Keratinocyte (primary cell): ENCODE measurements at regions not wholly inside any gene's neighbourhood (a gene's known extent, or its start where the extent isn't known, plus 50 kb on each side); places are given as distances from the start of the nearest gene placed in this dataset.

Experiments used
- DNase-seq: peaks from one replicate; pipeline ENCODE4 v3.0.0-alpha.2; 2011; ENCODE audit warnings: low read depth, missing footprints, low spot score
- FAIRE-seq: peaks from 2 replicates; lab custom pipeline; 2011; peaks lifted over from hg19 to GRCh38; lab: Jason Lieb, UNC
- H2AFZ ChIP-seq: 2 replicates; pipeline ENCODE4 v1.6.0; 2012; ENCODE audit warnings: low read length, control low read depth, inconsistent platforms; ENCODE audit not compliant: control insufficient read depth
- H3K27ac ChIP-seq: 2 replicates; pipeline ENCODE4 v1.5.1; 2011; ENCODE audit warnings: low read length; ENCODE audit not compliant: control insufficient read depth, insufficient read depth
- H3K27me3 ChIP-seq: 3 replicates; pipeline ENCODE4 v1.6.0; 2011; ENCODE audit warnings: low read length; ENCODE audit not compliant: control insufficient read depth, insufficient read depth; ENCODE audit errors: extremely low read depth
- H3K36me3 ChIP-seq, 2 experiments: 2 replicates in 1 of 2; 3 replicates in 1 of 2; pipeline ENCODE4 v1.5.1; 2011; ENCODE audit warnings: low read length in 2 of 2, mild to moderate bottlenecking in 1 of 2; ENCODE audit not compliant: control insufficient read depth in 2 of 2, insufficient read depth in 2 of 2; ENCODE audit errors: extremely low read depth in 1 of 2
- H3K4me1 ChIP-seq: 3 replicates; pipeline ENCODE4 v1.5.1; 2011; ENCODE audit warnings: low read length; ENCODE audit not compliant: control insufficient read depth, insufficient read depth; ENCODE audit errors: extremely low read depth
- H3K4me2 ChIP-seq: 3 replicates; pipeline ENCODE4 v1.6.0; 2011; ENCODE audit warnings: low read depth, low read length; ENCODE audit not compliant: control insufficient read depth, insufficient read depth; ENCODE audit errors: extremely low read depth
- H3K4me3 ChIP-seq, 3 experiments: fragments of 200-600 bp in 1 of 3; sonication (generic) in 1 of 3; 2 replicates in 2 of 3; 3 replicates in 1 of 3; pipeline ENCODE4 v1.5.1; 2011 to 2016; ENCODE audit warnings: low read length in 3 of 3, mild to moderate bottlenecking in 3 of 3, control low read depth in 2 of 3, inconsistent platforms in 1 of 3, low read depth in 1 of 3, mixed read lengths in 1 of 3, mixed run types in 1 of 3, moderate library complexity in 1 of 3; ENCODE audit not compliant: control insufficient read depth in 2 of 3, insufficient read depth in 2 of 3; ENCODE audit errors: extremely low read depth in 1 of 3
- H3K79me2 ChIP-seq: 2 replicates; pipeline ENCODE4 v1.6.0; 2012; ENCODE audit warnings: low read length; ENCODE audit not compliant: control insufficient read depth, insufficient read depth
- H3K9ac ChIP-seq: 3 replicates; pipeline ENCODE4 v1.6.0; 2011; ENCODE audit warnings: low read length; ENCODE audit not compliant: control insufficient read depth, insufficient read depth; ENCODE audit errors: extremely low read depth
- H3K9me1 ChIP-seq: 3 replicates; pipeline ENCODE4 v1.6.0; 2011; ENCODE audit warnings: low read length; ENCODE audit not compliant: control insufficient read depth, insufficient read depth; ENCODE audit errors: extremely low read depth
- H3K9me3 ChIP-seq: 2 replicates; pipeline ENCODE4 v1.5.1; 2012; ENCODE audit warnings: low read depth, low read length; ENCODE audit not compliant: control insufficient read depth
- H4K20me1 ChIP-seq: 3 replicates; pipeline ENCODE4 v1.6.0; 2011; ENCODE audit warnings: low read length; ENCODE audit not compliant: control insufficient read depth, insufficient read depth; ENCODE audit errors: extremely low read depth
- EZH2 ChIP-seq: IDR thresholded peaks from one replicate; pipeline ENCODE4 v1.6.1; 2012; ENCODE audit warnings: inconsistent platforms, mild to moderate bottlenecking, low read length, moderate library complexity
- dilution Hi-C: fragments of 300-500 bp; cut with MboI; formaldehyde crosslinking; loops from one replicate; pipeline ENCODE4 v1.7.0; 2020; ENCODE audit warnings: low sequenced_read_pairs; ENCODE audit not compliant: extremely low pct_ligation_motif_present
- TF ChIP-seq, protein P1 (sequence below), 3 experiments: IDR thresholded peaks in 1 of 3; conservative IDR thresholded peaks in 1 of 3; optimal IDR thresholded peaks in 1 of 3; 2 replicates in 2 of 3; 3 replicates in 1 of 3; pipeline versions ENCODE3 to v1.5.1; 2011; ENCODE audit warnings: low read length in 3 of 3, mild to moderate bottlenecking in 3 of 3, moderate library complexity in 2 of 3, control low read depth in 1 of 3, inconsistent platforms in 1 of 3; ENCODE audit not compliant: insufficient read depth in 2 of 3; ENCODE audit errors: extremely low read depth in 1 of 3

DNA sequence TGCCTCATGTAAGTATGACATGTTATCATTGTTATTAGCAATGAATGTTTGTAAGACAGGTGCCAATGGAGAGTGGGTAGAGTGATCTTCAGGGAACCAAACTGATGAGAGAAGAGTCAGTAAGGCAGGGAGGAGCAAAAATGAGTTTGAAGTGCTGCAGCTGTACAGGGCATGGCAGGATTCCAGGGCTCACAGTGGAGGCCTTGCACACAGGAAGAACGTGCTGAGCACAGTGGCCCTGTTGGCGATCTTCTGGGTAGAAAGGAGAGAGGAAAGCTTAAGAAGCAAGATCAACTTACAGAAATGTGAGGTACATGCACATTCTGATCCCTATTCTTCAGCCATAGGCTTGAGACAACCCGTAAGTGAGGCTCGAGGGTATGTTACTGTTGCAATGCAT lies 219.3 kb upstream of the TMEM45B start:
- no peak for DNase-seq
- TF ChIP-seq EZH2 = no peak
- TF ChIP-seq, protein P1, sequence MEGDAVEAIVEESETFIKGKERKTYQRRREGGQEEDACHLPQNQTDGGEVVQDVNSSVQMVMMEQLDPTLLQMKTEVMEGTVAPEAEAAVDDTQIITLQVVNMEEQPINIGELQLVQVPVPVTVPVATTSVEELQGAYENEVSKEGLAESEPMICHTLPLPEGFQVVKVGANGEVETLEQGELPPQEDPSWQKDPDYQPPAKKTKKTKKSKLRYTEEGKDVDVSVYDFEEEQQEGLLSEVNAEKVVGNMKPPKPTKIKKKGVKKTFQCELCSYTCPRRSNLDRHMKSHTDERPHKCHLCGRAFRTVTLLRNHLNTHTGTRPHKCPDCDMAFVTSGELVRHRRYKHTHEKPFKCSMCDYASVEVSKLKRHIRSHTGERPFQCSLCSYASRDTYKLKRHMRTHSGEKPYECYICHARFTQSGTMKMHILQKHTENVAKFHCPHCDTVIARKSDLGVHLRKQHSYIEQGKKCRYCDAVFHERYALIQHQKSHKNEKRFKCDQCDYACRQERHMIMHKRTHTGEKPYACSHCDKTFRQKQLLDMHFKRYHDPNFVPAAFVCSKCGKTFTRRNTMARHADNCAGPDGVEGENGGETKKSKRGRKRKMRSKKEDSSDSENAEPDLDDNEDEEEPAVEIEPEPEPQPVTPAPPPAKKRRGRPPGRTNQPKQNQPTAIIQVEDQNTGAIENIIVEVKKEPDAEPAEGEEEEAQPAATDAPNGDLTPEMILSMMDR (optimal IDR thresholded peaks at IDR 0.05 in 1 of 3, IDR thresholded peaks at IDR 0.05 in 1 of 3, conservative IDR thresholded peaks at IDR 0.05 in 1 of 3; ENCODE audit: extremely low read depth in 1 of 3, insufficient read depth in 2 of 3, low read length in 3 of 3) = no peak
- Histone ChIP-seq H2AFZ (no peak overlapping the region), H3K9ac (no peak overlapping the region), H3K36me3 (no peaks in the 10 kb centered on the region), H4K20me1 (no peaks in the 10 kb centered on the region), H3K4me2 (no peak overlapping the region), H3K4me1 (no peaks in the 10 kb centered on the region), H3K79me2 (no peaks in the 10 kb centered on the region), H3K27me3 (no peaks in the 10 kb centered on the region), H3K9me3 (no peaks in the 10 kb centered on the region), H3K27ac (no peak overlapping the region), H3K9me1 (no peaks in the 10 kb centered on the region), H3K4me3 (no peak overlapping the region)
- dilution Hi-C loops = no loop called here
- FAIRE-seq = no peak

DNA sequence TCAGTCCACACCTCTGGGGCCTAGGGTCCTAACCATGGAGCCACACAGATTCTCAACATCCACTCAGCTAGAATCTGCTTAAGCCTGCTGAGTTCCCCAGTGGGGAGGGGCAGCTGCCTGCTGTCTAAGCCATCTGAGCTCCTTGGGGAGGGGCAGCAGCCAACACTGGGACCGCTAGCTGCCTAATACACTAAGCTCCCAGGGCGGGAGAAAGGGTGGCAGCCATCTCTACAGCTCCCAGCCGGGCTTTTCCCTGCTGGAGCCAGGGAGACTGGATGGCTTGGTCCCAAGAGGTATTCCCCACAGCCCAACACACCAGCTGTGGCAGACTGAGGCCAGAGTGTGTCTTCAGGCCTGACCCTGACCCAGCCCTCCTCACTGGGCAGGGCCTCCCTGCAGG lies 217.3 kb upstream of the TMEM45B start:
- H3K27ac ChIP-seq = no peak overlapping the region
- dilution Hi-C loops = no loop called here
- TF ChIP-seq, protein P1 (optimal IDR thresholded peaks at IDR 0.05 in 1 of 3, IDR thresholded peaks at IDR 0.05 in 1 of 3, conservative IDR thresholded peaks at IDR 0.05 in 1 of 3; ENCODE audit: extremely low read depth in 1 of 3, insufficient read depth in 2 of 3, low read length in 3 of 3) = no peak

More for the DNA sequence above, 217.3 kb upstream of the TMEM45B start:
- no peak overlapping the region for H3K4me2 ChIP-seq
- H3K79me2 ChIP-seq = no peaks in the 10 kb centered on the region
- no peak overlapping the region for H3K4me3 ChIP-seq
- H3K4me1 ChIP-seq = no peaks in the 10 kb centered on the region
- H3K27me3 ChIP-seq = no peaks in the 10 kb centered on the region
- no peaks in the 10 kb centered on the region for H4K20me1 ChIP-seq
- no peak for FAIRE-seq
- DNase-seq = no peak
- H3K9ac ChIP-seq = no peak overlapping the region
- H2AFZ ChIP-seq = no peak overlapping the region
- no peaks in the 10 kb centered on the region for H3K9me3 ChIP-seq
- no peaks in the 10 kb centered on the region for H3K36me3 ChIP-seq
- no peaks in the 10 kb centered on the region for H3K9me1 ChIP-seq
